ENCODE measurements at regions not wholly inside any gene's neighbourhood (a gene's known extent, or its start where the extent isn't known, plus 50 kb on each side); places are given as distances from the start of the nearest gene placed in this dataset.
"Not testable (repeated sequence)": the region's sequence is repeated elsewhere in the genome, so short reads cannot be mapped to it uniquely, and the experiment has no call there.

DNA sequence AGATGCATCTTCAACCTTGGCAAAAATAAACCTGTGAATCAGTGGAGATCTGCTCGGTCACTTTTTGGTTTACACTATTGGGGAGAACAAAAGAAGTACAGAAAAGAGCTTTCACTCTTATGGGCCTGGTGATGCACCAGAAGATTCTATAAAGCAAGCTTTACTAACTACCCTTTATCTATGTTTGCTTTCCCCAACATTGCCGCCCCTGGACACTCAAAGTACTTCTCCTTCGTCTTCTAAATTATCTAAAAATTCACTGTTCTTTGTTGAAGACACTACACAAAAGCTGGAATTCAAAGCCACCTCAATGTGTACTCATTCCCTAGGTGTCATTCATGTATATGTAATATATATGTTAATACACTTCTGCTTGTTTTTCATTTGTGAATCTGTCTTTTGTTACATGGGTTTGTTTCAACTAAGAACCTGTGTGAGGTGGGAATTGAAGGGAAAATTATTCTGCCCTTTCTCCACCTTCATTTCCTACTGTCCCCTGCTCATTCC lies 97.9 kb upstream of the BTN3A2 start:
- no peak for DNase-seq (ENCODE audit: low spot score)

DNA sequence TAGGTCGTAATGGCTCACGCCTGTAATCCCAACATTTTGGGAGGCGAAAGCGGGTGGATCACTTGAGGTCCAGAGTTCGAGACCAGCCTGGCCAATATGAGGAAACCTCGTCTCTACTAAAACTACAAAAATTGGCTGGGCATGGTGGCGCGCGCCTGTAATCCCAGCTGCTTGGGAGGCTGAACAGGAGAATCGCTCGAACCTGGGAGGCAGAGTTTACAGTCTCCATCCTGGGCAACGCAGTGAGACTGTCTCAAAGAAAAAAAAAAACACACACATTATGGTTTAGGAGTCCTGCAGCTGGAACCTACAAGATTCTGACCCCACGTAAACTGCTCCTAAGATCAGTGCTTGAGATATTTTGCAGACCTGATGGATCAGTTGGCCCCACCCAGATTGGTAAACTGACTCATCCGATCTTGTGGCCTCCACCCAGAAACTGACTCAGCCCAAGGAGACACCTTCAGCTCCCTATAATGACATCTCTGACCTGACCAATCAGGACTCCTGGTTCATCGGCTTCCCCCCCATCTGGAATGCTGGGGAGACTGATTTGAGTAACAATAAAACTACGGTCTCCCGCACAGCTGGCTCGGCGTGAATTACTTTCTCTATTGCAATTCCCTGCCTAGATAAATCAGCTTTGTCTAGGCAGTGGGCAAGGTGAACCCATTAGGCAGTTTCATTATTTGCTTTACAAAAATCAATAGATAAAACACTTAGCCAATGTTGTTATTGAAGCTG lies 96.2 kb upstream of the BTN3A2 start:
- DNase-seq (ENCODE audit: low spot score) = peak; percentile 47

DNA sequence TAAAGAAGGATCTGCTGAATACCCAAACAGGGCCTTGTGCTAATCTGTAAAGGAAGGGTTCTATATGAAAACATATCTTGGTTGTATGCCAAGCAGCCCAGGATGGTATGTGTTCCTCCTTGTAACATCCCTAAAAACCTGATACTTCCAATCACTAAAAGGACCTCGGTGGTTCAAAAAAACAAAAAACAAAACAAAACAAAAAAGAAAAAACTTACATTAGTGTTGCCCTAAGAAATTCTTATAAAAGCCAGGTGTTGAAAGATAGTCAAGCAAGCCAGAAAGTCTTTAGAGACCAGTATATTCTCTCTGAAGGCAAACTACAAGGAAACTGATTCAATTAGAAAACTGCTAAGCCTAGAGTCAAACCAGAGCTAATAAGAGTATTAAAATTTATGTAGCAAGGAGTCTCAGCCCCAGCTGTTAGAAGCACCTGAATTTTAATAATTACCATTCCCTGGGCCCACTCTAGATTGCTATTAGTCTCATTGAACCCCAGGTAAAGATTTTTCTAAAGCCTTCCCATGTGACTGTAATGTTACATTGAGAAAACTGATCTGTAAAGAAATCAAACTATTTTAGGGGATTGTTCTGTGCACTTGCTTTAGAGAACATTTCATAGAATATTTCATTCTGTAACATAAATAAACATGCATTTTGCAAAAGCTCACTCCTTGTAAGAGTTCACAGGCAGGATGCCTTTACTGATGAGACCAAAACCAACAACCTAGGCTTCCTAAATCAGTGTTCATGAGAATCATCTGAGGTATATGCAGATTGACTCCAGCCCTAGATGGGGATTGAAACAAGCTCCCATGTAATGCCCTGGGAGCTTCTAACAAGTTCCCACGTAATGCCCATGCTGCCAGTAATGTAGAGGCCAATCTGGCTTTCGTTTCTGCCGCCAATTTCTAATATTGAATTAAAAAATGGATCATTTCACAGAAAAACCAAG lies 95.2 kb upstream of the BTN3A2 start:
- DNase-seq (ENCODE audit: low spot score) = peak; percentile 70

DNA sequence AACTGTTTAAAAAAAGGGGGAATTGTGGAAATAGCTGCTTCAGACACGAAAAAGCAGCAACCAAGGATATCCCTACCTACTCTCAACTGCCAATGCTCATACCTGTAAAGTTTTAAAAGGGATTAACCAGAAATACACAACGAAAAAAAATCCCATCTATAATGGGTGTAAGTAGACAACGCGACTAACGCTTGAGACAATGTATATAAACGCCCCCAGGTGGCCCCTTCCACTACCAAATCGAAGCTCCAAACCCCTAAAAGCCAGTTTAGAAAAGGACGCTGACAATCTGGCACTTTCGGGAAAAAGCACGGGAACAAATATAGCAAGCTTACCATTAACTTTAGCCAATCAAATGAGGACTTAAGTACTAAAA lies 94.5 kb upstream of the BTN3A2 start:
- DNase-seq (ENCODE audit: low spot score) = peak; percentile 71

DNA sequence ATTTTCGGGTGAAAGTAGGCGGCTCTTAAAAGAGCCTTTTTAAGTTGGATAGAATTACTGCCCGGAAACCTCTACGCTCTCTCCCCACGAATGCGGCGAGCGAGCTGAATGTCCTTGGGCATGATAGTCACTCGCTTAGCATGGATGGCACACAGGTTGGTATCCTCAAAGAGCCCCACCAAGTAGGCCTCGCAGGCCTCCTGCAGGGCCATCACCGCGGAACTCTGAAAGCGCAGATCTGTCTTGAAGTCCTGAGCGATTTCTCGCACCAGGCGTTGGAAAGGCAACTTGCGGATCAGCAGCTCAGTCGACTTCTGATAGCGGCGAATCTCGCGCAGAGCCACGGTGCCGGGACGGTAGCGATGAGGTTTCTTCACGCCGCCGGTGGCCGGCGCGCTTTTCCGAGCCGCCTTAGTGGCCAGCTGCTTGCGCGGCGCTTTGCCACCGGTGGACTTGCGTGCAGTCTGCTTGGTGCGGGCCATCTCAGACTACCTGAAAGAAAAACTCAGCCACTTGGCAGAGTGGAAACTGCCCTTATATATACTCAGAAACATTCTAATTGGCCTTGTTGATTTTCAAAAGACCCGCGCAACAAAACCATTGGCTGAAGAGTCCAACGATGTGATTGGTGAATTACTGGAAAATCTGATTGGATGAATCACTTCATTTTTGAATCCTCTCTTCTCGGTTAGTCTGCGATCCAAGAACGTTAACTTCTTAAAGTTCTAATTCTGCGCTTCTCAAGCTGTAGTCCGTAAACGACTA lies 93.9 kb upstream of the BTN3A2 start:
- DNase-seq (ENCODE audit: low spot score) = peak; percentile 93

DNA sequence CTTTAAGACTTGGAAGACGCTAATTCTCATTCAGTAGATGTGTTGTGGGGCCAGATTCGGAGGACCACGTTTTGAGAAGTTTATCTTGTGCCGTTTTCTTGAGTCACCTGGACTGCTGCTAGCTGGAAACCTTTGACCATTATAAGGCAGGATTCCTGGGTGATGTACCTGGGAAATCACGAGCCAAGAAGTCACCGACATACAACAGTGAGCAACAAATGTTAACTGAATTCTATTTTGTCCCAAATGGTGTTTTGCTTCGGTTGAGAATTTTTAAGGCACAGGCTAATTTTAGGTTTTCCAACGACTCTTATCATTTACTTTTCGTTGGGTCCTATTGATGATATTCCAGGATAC lies 93.4 kb upstream of the BTN3A2 start:
- DNase-seq (ENCODE audit: low spot score) = no peak

- DNase-seq (ENCODE audit: low spot score) = no peak
Measured at GRCh38 chr6:26272171-26272637, 92.8 kb upstream of the BTN3A2 start.

GRCh38 chr6:26273673-26274588 lies 91.1 kb upstream of the BTN3A2 start:
- DNase-seq (ENCODE audit: low spot score) = peak; percentile 80

DNA sequence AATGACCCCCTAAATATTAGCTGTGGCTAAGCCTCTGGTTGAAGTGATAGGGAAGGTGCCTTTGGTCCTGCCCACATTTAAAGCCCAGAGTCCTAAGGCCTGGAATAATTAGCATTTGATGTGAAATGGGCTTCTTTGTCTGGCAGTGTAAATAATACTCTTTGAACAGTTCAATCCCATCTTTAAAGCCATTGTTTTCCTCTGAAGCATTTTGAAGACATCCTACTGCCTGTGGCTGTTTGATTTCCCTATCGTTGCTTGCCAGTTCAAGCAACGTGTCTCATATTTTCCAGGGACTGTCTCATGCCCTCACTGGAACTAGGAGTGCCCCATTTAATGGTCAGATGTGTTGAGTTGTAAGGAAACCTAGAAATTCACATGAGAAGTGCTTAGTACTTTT lies 89.3 kb upstream of the BTN3A2 start:
- no peak for DNase-seq (ENCODE audit: low spot score)

- no peak for DNase-seq (ENCODE audit: low spot score)
Measured at GRCh38 chr6:26276841-26277648, 88.0 kb upstream of the BTN3A2 start.

DNA sequence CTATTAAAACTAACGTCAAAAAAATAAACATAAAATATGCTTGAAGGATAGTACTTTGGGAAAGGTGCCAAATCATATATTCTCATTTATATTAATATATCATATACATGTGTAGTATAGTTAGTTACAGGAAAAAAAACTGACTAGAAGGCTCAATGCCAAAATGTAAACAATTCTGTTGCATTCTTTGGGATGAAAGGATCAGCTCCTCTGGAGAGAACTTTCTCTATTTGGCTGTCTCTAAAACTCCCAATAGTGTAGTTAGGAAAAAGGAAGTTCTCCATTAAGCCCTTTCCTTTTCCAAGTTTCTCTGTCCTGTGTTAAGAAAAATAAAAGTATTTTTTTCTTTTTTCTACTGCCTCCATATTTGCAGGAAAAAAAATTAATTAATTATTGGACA lies 86.5 kb upstream of the BTN3A2 start:
- DNase-seq (ENCODE audit: low spot score) = no peak

DNA sequence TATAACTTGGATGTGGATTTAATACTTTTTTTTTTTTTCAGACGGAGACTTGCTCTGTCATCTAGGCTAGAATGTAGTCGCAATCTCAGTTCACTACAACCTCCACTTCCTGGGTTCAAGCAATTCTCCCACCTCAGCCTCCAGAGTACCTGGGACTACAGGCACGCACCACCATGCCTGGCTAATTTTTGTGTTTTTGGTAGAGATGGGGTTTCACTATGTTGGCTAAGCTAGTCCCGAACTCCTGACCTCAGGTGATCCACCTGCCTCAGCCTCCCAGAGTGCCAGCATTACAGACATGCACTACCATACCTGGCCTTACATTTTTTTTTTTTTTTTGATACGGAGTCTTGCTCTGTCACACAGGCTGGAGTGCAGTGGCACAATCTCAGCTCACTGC lies 85.6 kb upstream of the BTN3A2 start:
- DNase-seq (ENCODE audit: low spot score) = not testable (repeated sequence)

GRCh38 chr6:26280407-26280806 lies 84.6 kb upstream of the BTN3A2 start:
- peak; percentile 30 for DNase-seq (ENCODE audit: low spot score)

- DNase-seq (ENCODE audit: low spot score) = peak; percentile 86
Measured at GRCh38 chr6:26284537-26285142, 80.4 kb upstream of the BTN3A2 start.

GRCh38 chr6:26285143-26286134 lies 79.6 kb upstream of the BTN3A2 start:
- peak; percentile 99 for DNase-seq (ENCODE audit: low spot score)

DNA sequence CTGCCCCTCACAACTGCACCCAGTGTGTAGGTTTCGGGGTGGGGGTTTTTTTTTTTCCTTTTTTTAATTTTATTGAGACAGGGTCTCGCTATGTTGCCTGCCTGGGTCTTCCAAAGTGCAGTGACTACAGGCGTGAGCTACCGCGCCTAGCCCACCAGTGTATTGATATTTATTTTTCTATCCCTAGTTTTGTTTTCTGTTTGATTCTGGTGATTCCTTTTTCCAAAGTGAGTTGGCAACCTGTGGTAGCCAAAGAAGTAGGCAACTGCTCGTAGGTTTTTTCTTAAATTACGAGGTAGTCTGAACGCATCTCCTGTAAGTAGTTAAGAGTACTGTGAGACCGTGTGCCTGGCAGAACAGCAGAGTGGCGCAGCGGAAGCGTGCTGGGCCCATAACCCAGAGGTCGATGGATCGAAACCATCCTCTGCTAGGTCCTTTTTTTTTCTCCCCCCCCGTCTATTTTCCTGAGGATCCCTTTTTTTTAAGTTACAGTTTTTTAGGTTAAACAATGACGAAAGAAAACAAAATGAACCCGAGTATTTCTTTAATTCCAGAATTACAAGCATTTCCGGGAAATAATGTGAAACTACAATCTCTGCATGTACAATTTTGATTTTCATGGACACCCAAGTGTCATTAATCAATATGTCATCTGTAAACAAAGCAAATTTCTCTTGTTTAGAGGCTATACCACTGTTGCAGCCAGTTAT lies 78.7 kb upstream of the BTN3A2 start:
- peak; percentile 81 for DNase-seq (ENCODE audit: low spot score)

DNA sequence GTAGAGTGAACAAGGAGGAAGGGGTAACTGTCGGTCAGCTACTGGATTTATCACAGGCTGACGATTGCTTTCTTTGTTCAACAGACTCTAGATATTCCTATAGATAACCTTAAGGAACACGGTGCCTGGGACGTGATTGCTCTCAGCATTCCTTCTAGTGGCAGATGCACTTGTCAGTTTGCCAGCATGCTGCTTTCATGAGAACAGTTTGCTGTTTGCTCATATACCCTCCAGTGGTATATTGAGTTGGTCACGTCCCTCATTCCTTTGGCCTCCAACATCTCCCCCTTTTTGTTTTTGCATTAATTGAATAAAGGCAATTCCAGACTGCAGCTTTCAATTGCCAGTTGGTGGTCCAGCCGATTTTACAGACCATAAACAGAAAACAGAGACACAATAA lies 76.8 kb upstream of the BTN3A2 start:
- no peak for DNase-seq (ENCODE audit: low spot score)

DNA sequence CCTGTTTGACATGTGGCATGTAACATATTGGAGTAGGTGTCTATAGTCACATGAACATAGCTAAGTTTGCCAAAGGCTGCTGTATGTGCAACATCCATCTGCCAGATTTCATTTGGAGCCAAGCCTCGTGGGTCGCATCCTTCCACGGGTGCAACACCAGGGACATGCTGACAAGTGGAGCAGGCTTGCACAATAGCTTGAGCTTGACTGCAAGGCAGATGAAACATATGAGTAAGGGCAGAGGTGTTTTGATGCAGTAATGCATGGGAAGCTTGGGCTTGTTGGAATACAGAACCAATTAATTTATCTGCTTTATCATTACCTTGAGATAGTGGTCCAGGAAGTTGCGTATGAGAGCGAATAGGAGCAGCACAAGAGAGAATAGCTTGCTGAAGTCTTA lies 74.1 kb upstream of the BTN3A2 start:
- no peak for DNase-seq (ENCODE audit: low spot score)
